ENCODE measurements at regions not wholly inside any gene's neighbourhood (a gene's known extent, or its start where the extent isn't known, plus 50 kb on each side); places are given as distances from the start of the nearest gene placed in this dataset.

- Histone ChIP-seq H3K9me3 (no peaks in the 10 kb centered on the region), H3K4me3 (no peak overlapping the region), H3K27me3 (no peaks in the 10 kb centered on the region), H3K36me3 (no peaks in the 10 kb centered on the region)
- no peak for DNase-seq
Measured at GRCh38 chr13:73989244-73989843, 144.9 kb downstream of the KLF12 start.

DNA sequence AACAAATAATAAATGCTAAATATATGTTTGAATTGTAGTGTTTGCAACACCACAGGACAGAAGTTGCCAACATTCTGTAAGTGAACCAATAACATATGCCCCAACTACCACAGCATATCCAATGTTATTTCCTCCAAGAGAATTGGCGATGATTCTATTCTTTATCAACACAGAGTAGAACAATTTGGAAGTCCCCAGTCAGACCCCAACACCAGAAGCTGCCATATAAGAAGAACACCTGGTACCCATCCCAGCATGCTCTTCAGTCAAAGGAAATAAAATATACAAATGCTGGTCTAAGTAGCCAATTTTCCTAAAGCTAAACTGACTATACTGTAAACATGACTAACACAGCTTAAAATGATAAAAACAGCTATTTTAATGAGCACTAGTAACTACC is 145.7 kb downstream of the KLF12 start:
- no peak overlapping the region for H3K4me3 ChIP-seq
- no peaks in the 10 kb centered on the region for H3K9me3 ChIP-seq
- H3K36me3 ChIP-seq: no peaks in the 10 kb centered on the region
- DNase-seq: no peak
- no peaks in the 10 kb centered on the region for H3K27me3 ChIP-seq

DNA sequence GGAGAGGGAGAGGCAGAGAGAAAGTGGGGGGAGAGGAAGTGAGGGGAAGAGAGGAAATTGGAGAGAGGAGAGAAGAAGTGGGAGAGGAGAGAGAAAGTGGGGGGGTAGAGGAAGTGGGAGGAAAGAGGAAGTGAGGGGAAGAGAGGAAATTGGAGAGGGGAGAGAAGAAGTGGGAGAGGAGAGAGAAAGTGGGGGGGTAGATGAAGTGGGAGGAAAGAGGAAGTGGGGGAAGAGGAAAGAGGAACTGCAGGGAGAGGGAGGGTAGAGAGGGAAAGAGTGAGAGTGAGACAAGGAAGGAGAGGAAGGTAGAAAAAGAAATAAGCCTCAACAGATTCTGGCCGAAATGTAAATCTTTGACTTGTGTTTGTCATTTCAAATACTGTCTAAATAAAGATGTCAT is 146.6 kb downstream of the KLF12 start:
- Histone ChIP-seq H3K9me3 (no peaks in the 10 kb centered on the region), H3K36me3 (no peaks in the 10 kb centered on the region), H3K27me3 (no peaks in the 10 kb centered on the region), H3K4me3 (no peak overlapping the region)
- no peak for DNase-seq

GRCh38 chr13:73985783-73986182 is 148.4 kb downstream of the KLF12 start:
- Histone ChIP-seq H3K9me3 (no peaks in the 10 kb centered on the region), H3K27me3 (no peaks in the 10 kb centered on the region), H3K4me3 (no peak overlapping the region), H3K36me3 (no peaks in the 10 kb centered on the region)
- no peak for DNase-seq

- no peak for DNase-seq
Measured at GRCh38 chr13:73984949-73985691, 149.1 kb downstream of the KLF12 start.

DNA sequence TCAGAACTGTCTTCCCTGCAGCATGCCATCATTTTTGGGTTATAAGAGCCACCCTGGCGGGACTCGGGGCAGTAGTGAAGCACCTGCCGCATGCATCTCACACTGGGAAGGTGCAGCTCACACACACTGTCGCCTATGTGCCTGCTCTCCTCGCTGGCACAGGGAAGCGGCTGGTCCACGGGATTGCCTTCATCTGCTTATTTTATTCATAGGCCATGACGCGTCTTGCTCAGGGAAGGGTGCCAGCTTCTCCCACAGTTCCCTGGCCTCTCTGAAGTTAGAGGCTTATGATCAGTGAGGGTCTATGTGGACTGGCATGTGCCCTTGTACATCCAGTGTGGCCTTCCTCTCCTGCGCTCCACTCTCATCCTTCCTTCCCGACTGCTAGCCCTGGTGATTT is 150.0 kb downstream of the KLF12 start:
- no peaks in the 10 kb centered on the region for H3K27me3 ChIP-seq
- H3K36me3 ChIP-seq: no peaks in the 10 kb centered on the region
- peak; percentile 4 for DNase-seq
- H3K4me3 ChIP-seq: no peak overlapping the region
- H3K9me3 ChIP-seq: no peaks in the 10 kb centered on the region

More at GRCh38 chr13:73984949-73985691, 149.1 kb downstream of the KLF12 start:
- no peak overlapping the region for H3K4me3 ChIP-seq
- no peaks in the 10 kb centered on the region for H3K27me3 ChIP-seq
- no peaks in the 10 kb centered on the region for H3K9me3 ChIP-seq
- H3K36me3 ChIP-seq: no peaks in the 10 kb centered on the region

DNA sequence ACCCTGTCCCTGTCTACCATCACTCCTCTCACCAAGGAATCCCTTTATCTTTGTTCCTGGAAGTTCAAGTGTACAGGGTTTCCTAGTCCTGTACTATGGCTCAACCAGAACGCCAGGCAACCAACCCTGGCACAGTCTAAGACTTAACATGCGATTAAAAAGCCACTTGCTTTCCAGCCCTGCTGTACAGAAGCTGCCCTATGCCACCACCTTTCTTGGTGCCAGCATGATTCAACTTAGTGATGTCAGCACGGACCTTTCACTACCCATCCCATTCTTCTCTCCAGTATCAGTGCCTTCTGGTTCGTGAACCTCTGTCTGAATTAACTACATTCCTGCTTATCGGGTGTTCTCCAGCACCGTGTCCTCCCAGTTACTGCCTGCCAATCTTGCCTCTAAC is 151.1 kb downstream of the KLF12 start:
- Histone ChIP-seq H3K27me3 (no peaks in the 10 kb centered on the region), H3K4me3 (no peak overlapping the region), H3K36me3 (no peaks in the 10 kb centered on the region), H3K9me3 (no peaks in the 10 kb centered on the region)
- DNase-seq: peak; percentile 24

- Histone ChIP-seq H3K36me3 (no peaks in the 10 kb centered on the region), H3K4me3 (no peak overlapping the region), H3K27me3 (no peaks in the 10 kb centered on the region), H3K9me3 (no peaks in the 10 kb centered on the region)
- peak; percentile 9 for DNase-seq
Measured at GRCh38 chr13:73981595-73981994, 152.6 kb downstream of the KLF12 start.

GRCh38 chr13:73975767-73976166 is 158.4 kb downstream of the KLF12 start:
- H3K4me3 ChIP-seq: no peak overlapping the region
- H3K27me3 ChIP-seq: no peaks in the 10 kb centered on the region
- H3K9me3 ChIP-seq: no peaks in the 10 kb centered on the region; the same call in 1 of the 2 replicates
- no peaks in the 10 kb centered on the region for H3K36me3 ChIP-seq
- DNase-seq: no peak

DNA sequence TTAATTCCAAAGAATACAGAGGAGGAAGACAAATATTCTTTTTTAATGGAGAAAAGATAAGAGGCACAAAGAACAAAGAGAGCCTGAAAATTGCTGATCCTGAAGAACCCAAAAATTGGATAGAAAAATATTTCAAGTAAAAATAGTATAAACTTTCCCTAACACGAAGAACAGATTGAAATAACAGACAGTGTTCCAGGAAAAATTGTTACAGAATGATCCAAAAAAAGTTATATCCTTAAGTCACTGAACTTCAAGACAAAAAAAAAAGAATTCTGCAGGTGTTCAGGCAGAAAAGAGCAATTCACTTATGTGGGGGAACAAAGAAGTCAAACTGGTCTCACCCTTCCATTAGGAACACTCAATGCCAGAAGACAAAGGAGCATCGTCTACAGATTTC is 160.2 kb downstream of the KLF12 start:
- Histone ChIP-seq H3K9me3 (no peaks in the 10 kb centered on the region; the same call in 1 of the 2 replicates), H3K36me3 (no peaks in the 10 kb centered on the region), H3K27me3 (no peaks in the 10 kb centered on the region), H3K4me3 (no peak overlapping the region)
- DNase-seq: no peak

DNA sequence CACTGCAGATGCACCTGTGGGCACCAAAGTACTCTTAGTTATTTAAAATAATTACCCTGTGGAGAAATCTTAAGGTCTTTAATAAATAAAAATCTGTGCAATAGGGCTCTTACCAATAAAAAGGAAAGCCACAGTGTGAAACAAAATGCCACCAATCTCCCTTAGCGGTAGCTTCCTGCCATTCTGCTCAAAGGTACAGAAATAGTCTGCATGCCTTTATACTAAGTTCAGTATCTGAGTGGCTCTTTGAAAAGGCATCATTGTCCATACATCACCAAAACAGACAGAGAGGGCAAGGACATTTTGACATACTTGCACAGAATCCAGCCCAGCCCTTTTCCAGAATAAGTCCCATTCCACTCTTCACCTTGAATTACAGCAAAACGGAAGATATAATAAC is 161.0 kb downstream of the KLF12 start:
- Histone ChIP-seq H3K36me3 (no peaks in the 10 kb centered on the region), H3K4me3 (no peak overlapping the region), H3K27me3 (no peaks in the 10 kb centered on the region), H3K9me3 (no peaks in the 10 kb centered on the region; the same call in 1 of the 2 replicates)
- DNase-seq: no peak

- Histone ChIP-seq H3K9me3 (no peaks in the 10 kb centered on the region; the same call in 1 of the 2 replicates), H3K4me3 (no peak overlapping the region), H3K27me3 (no peaks in the 10 kb centered on the region), H3K36me3 (no peaks in the 10 kb centered on the region)
- no peak for DNase-seq
Measured at GRCh38 chr13:73972545-73972944, 161.7 kb downstream of the KLF12 start.

- no peaks in the 10 kb centered on the region; the same call in 1 of the 2 replicates for H3K9me3 ChIP-seq
- H3K36me3 ChIP-seq: no peaks in the 10 kb centered on the region
- H3K27me3 ChIP-seq: no peaks in the 10 kb centered on the region
- H3K4me3 ChIP-seq: no peak overlapping the region
- DNase-seq: no peak
Measured at GRCh38 chr13:73971481-73971880, 162.7 kb downstream of the KLF12 start.

DNA sequence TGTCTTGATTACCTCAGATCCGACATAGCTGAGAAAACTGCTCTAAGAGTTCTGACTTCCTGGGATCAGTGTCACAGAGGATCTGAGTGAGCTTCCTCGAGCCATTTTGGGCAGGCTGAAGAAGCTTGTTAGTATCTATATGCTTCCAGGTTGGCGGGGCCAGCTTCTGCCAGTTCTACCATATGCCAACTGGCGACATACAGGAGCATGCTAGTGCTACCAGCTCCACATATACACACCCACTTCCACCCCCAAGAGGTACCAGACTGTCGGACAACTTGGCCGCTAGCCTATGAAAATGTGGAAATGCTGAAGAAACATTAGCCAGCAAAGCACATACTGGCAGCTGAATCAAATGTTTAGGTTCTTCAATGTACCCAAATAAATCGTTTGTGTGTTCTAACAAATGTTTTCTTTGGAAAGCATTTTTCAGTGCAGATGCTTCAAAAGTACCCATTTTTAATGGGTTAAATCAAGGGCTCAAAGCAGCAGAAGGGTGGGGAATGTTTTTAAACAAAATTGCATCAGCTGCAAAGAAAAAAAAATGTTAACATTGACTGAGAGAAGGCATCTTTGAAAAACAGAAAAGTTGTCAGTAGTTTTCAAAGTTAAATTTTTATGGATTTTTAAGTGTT is 163.7 kb downstream of the KLF12 start:
- no peak for DNase-seq
- H3K4me3 ChIP-seq: no peak overlapping the region
- no peaks in the 10 kb centered on the region for H3K36me3 ChIP-seq
- H3K27me3 ChIP-seq: no peaks in the 10 kb centered on the region
- H3K9me3 ChIP-seq: no peaks in the 10 kb centered on the region; the same call in 1 of the 2 replicates

- no peak overlapping the region for H3K4me3 ChIP-seq
- no peak for DNase-seq
- H3K9me3 ChIP-seq: no peaks in the 10 kb centered on the region
Measured at GRCh38 chr13:73967397-73968165, 166.6 kb downstream of the KLF12 start.

DNA sequence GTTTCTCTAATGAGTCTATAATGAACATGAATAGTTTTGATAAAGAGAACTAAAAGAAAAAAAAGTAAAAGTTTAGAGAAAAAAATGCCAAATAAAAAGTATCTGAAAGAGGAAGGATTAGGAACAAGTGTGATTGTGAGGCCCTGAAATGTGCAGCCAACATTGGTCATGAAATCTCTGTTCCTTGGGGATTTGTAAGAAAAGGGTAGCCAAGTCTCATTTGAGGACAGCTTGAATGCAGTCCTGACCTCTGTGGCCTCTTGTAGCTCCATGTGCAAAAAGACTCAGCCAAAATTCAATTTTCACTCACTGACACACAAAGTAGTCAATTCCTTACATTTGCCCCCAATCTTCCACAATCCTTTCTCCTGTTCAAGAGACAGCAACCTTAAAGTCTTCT is 167.9 kb downstream of the KLF12 start:
- no peak for DNase-seq
- Histone ChIP-seq H3K9me3 (no peaks in the 10 kb centered on the region), H3K36me3 (no peaks in the 10 kb centered on the region), H3K4me3 (no peak overlapping the region), H3K27me3 (no peaks in the 10 kb centered on the region)

More at GRCh38 chr13:73967397-73968165, 166.6 kb downstream of the KLF12 start:
- Histone ChIP-seq H3K27me3 (no peaks in the 10 kb centered on the region), H3K36me3 (no peaks in the 10 kb centered on the region)

GRCh38 chr13:73962284-73962683 is 171.9 kb downstream of the KLF12 start:
- no peak overlapping the region for H3K4me3 ChIP-seq
- no peak for DNase-seq
- no peaks in the 10 kb centered on the region for H3K36me3 ChIP-seq
- H3K9me3 ChIP-seq: no peaks in the 10 kb centered on the region
- no peaks in the 10 kb centered on the region for H3K27me3 ChIP-seq
